H1 (cell line): ENCODE measurements at regions not wholly inside any gene's neighbourhood (a gene's known extent, or its start where the extent isn't known, plus 50 kb on each side); places are given as distances from the start of the nearest gene placed in this dataset.

Experiments used
- CTCF ChIA-PET: fragments of 300-600 bp; sonication (Branson Sonifier 250); formaldehyde crosslinking; loops from one replicate; lab custom pipeline; 2021; ENCODE audit not compliant: partially characterized antibody; lab: Charles Lee
- POLR2A ChIA-PET: fragments of 300-600 bp; sonication (Branson Sonifier 250); formaldehyde crosslinking; loops from one replicate; lab custom pipeline; 2021; ENCODE audit warnings: inconsistent platforms; ENCODE audit not compliant: partially characterized antibody; lab: Charles Lee
- DNase-seq, 2 experiments: peaks; one replicate each; pipeline versions ENCODE4 v3.0.0 to v3.0.0-alpha.2; 2010 to 2022; ENCODE audit warnings: low spot score in 2 of 2, low read depth in 1 of 2, mixed read lengths in 1 of 2
- FAIRE-seq: peaks from 2 replicates; lab custom pipeline; 2011; peaks lifted over from hg19 to GRCh38; lab: Jason Lieb, UNC
- H2AFZ ChIP-seq: 2 replicates; pipeline ENCODE4 v1.8.1; 2012; ENCODE audit warnings: low read length, inconsistent platforms
- H2AK5ac ChIP-seq: 2 replicates; pipeline ENCODE4 v1.6.1; 2013; ENCODE audit warnings: low read depth, low read length
- H2BK120ac ChIP-seq: replicated peaks from 2 replicates; pipeline ENCODE3; 2013; ENCODE audit warnings: low read depth, low read length, inconsistent platforms
- H2BK12ac ChIP-seq: 2 replicates; pipeline ENCODE4 v1.6.1; 2013; ENCODE audit warnings: low read depth, low read length
- H2BK15ac ChIP-seq: 2 replicates; pipeline ENCODE4 v1.6.1; 2013; ENCODE audit warnings: low read length
- H2BK20ac ChIP-seq: 2 replicates; pipeline ENCODE4 v1.6.1; 2013; ENCODE audit warnings: low read length
- H2BK5ac ChIP-seq: 2 replicates; pipeline ENCODE4 v1.6.1; 2013; ENCODE audit warnings: low read depth, low read length
- H3K14ac ChIP-seq: 2 replicates; pipeline ENCODE4 v1.6.1; 2013; ENCODE audit warnings: inconsistent platforms; ENCODE audit not compliant: insufficient read length
- H3K18ac ChIP-seq: 2 replicates; pipeline ENCODE4 v1.6.1; 2013; ENCODE audit warnings: low read length; ENCODE audit errors: extremely low read depth
- H3K23ac ChIP-seq: 2 replicates; pipeline ENCODE4 v1.6.1; 2013; ENCODE audit warnings: inconsistent platforms; ENCODE audit not compliant: insufficient read length
- H3K23me2 ChIP-seq: 2 replicates; pipeline ENCODE4 v1.6.1; 2013; ENCODE audit warnings: low read depth, low read length
- H3K27ac ChIP-seq: 2 replicates; pipeline ENCODE4 v1.6.1; 2011; ENCODE audit warnings: low read depth, low read length, inconsistent platforms
- H3K27me3 ChIP-seq, 4 experiments: replicated peaks in 1 of 4; 1 replicate in 1 of 4; 2 replicates in 3 of 4; pipeline versions ENCODE4 v1.6.1 to v1.8.1; 2011 to 2013; ENCODE audit warnings: low read length in 3 of 4, mild to moderate bottlenecking in 3 of 4, inconsistent platforms in 2 of 4, mixed read lengths in 2 of 4, moderate library complexity in 1 of 4; ENCODE audit not compliant: control insufficient read depth in 3 of 4, insufficient read depth in 3 of 4; ENCODE audit errors: extremely low read depth in 1 of 4
- H3K36me3 ChIP-seq, 4 experiments: 2 replicates each; pipeline versions ENCODE4 v1.6.1 to v1.8.1; 2011 to 2013; ENCODE audit warnings: mild to moderate bottlenecking in 4 of 4, low read length in 3 of 4, moderate library complexity in 2 of 4, control low read depth in 1 of 4, inconsistent platforms in 1 of 4; ENCODE audit not compliant: insufficient read depth in 4 of 4, control insufficient read depth in 2 of 4
- H3K4ac ChIP-seq: replicated peaks from 2 replicates; pipeline ENCODE3; 2013; ENCODE audit warnings: low read length, low read depth, mixed read lengths, inconsistent platforms; ENCODE audit not compliant: insufficient read length
- H3K4me1 ChIP-seq, 4 experiments: replicated peaks in 1 of 4; 1 replicate in 1 of 4; 2 replicates in 3 of 4; pipeline versions ENCODE4 v1.6.1 to v1.8.1; 2011 to 2013; ENCODE audit warnings: low read length in 3 of 4, inconsistent platforms in 2 of 4, mixed read lengths in 1 of 4; ENCODE audit not compliant: insufficient read depth in 4 of 4, control insufficient read depth in 3 of 4
- H3K4me2 ChIP-seq, 2 experiments: 2 replicates each; pipeline versions ENCODE4 v1.6.1 to v1.8.1; 2011 to 2013; ENCODE audit warnings: low read depth in 2 of 2, low read length in 2 of 2, control low read depth in 1 of 2, inconsistent platforms in 1 of 2, mild to moderate bottlenecking in 1 of 2; ENCODE audit not compliant: insufficient read depth in 1 of 2
- H3K4me3 ChIP-seq, 4 experiments: fragments of 200-600, 300-600 bp in 1 of 4; sonication (generic), shearing (Covaris generic), sonication (Bioruptor Twin) in 1 of 4; 2 replicates each; pipeline versions ENCODE4 v1.5.1 to v1.8.1; 2011 to 2016; ENCODE audit warnings: low read length in 4 of 4, low read depth in 3 of 4, control low read depth in 2 of 4, inconsistent platforms in 2 of 4, mild to moderate bottlenecking in 2 of 4, mixed read lengths in 1 of 4, moderate library complexity in 1 of 4; ENCODE audit not compliant: insufficient read depth in 2 of 4; ENCODE audit errors: extremely low read depth in 1 of 4
- H3K56ac ChIP-seq: replicated peaks from 2 replicates; pipeline ENCODE3; 2013; ENCODE audit warnings: low read depth, mild to moderate bottlenecking, mixed read lengths, low read length, inconsistent platforms; ENCODE audit not compliant: insufficient read length
- H3K79me1 ChIP-seq: 2 replicates; pipeline ENCODE4 v1.6.1; 2013; ENCODE audit warnings: low read depth, low read length, control low read depth
- H3K79me2 ChIP-seq, 2 experiments: 2 replicates each; pipeline versions ENCODE4 v1.6.1 to v1.8.1; 2012 to 2013; ENCODE audit warnings: low read length in 2 of 2, mild to moderate bottlenecking in 2 of 2, inconsistent platforms in 1 of 2; ENCODE audit not compliant: insufficient read depth in 2 of 2, control insufficient read depth in 1 of 2
- H3K9ac ChIP-seq, 4 experiments: replicated peaks in 1 of 4; 1 replicate in 1 of 4; 2 replicates in 3 of 4; pipeline versions ENCODE4 v1.6.1 to v1.8.1; 2011 to 2013; ENCODE audit warnings: low read depth in 3 of 4, low read length in 3 of 4, control low read depth in 2 of 4, mild to moderate bottlenecking in 2 of 4, moderate library complexity in 2 of 4, inconsistent platforms in 1 of 4; ENCODE audit errors: extremely low read depth in 1 of 4
- H3K9me3 ChIP-seq, 2 experiments: 2 replicates each; pipeline versions ENCODE4 v1.6.1 to v1.8.1; 2012 to 2013; ENCODE audit warnings: mild to moderate bottlenecking in 2 of 2, moderate library complexity in 2 of 2, control low read depth in 1 of 2, inconsistent platforms in 1 of 2, low read depth in 1 of 2, low read length in 1 of 2, mixed read lengths in 1 of 2; ENCODE audit not compliant: insufficient read depth in 2 of 2
- H4K20me1 ChIP-seq, 2 experiments: replicated peaks in 1 of 2; 2 replicates each; pipeline versions ENCODE3 to v1.8.1; 2011 to 2013; ENCODE audit warnings: inconsistent platforms in 2 of 2, low read length in 2 of 2, mild to moderate bottlenecking in 1 of 2; ENCODE audit not compliant: insufficient read depth in 2 of 2, control insufficient read depth in 1 of 2
- H4K5ac ChIP-seq: 2 replicates; pipeline ENCODE4 v1.6.1; 2013; ENCODE audit warnings: low read length, low read depth, mixed read lengths, inconsistent platforms; ENCODE audit not compliant: insufficient read length
- H4K8ac ChIP-seq: 2 replicates; pipeline ENCODE4 v1.8.0; 2013; ENCODE audit warnings: mild to moderate bottlenecking, moderate library complexity, low read length, inconsistent platforms; ENCODE audit not compliant: insufficient read depth; ENCODE audit errors: extremely low read depth
- H4K91ac ChIP-seq: replicated peaks from 2 replicates; pipeline ENCODE3; 2013; ENCODE audit warnings: low read length, mixed read lengths, inconsistent platforms; ENCODE audit not compliant: insufficient read length
- NRF1 ChIP-seq: IDR thresholded peaks from 2 replicates; pipeline ENCODE4 v1.6.1; 2011; ENCODE audit warnings: mild to moderate bottlenecking, low read depth, low read length, improper control_type of control experiment
- RAD21 ChIP-seq, 2 experiments: IDR thresholded peaks in 1 of 2; conservative IDR thresholded peaks in 1 of 2; 2 replicates each; pipeline ENCODE4 v1.6.1; 2011; ENCODE audit warnings: low read depth in 2 of 2, low read length in 2 of 2, improper control_type of control experiment in 1 of 2, inconsistent platforms in 1 of 2, mild to moderate bottlenecking in 1 of 2, moderate library complexity in 1 of 2

DNA sequence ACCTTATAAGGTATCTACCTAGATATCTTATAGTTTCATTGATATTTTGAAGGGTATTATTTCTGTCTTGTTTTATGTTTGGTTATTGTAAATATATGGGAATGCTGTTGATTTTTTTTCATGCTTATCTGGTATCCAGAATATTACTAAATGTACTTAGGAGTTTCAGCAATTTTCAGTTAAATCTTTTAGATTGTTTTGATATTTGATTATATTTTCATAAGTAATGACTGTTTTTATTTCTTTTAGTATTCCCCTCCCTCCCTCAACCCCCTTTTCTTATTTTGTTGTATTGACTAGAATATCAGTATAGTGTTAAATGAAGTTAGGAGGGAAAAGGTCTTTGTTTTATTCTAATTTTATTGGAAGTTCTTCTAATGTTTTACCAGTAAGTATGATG, 344.4 kb upstream of the PROX1 start:
- POLR2A ChIA-PET: no interaction called here
- no peaks in the 10 kb centered on the region for H3K27me3 ChIP-seq
- no peak overlapping the region for H3K4me2 ChIP-seq
- no peak overlapping the region for H2BK5ac ChIP-seq
- H2BK120ac ChIP-seq: no peak overlapping the region
- no peak overlapping the region for H3K14ac ChIP-seq
- H3K56ac ChIP-seq: no peak overlapping the region
- no peak overlapping the region for H2AFZ ChIP-seq
- H3K23ac ChIP-seq: no peak overlapping the region
- no peak overlapping the region for H4K91ac ChIP-seq
- no peak overlapping the region for H3K18ac ChIP-seq
- TF ChIP-seq RAD21 (IDR thresholded peaks at IDR 0.05 in 1 of 2, conservative IDR thresholded peaks at IDR 0.05 in 1 of 2; ENCODE audit: low read depth in 2 of 2, low read length in 2 of 2) (no peak), NRF1 (no peak)
- H3K79me1 ChIP-seq: no peaks in the 10 kb centered on the region
- CTCF ChIA-PET: no interaction called here
- no peaks in the 10 kb centered on the region for H3K79me2 ChIP-seq
- H2BK20ac ChIP-seq: no peak overlapping the region
- no peaks in the 10 kb centered on the region for H4K20me1 ChIP-seq
- H2BK12ac ChIP-seq: no peak overlapping the region
- H3K4me1 ChIP-seq: no peaks in the 10 kb centered on the region
- no peaks in the 10 kb centered on the region for H3K9me3 ChIP-seq
- DNase-seq (no peak), FAIRE-seq (no peak)
- no peak overlapping the region for H3K9ac ChIP-seq
- no peak overlapping the region for H4K5ac ChIP-seq
- H4K8ac ChIP-seq: no peak overlapping the region
- no peaks in the 10 kb centered on the region for H3K36me3 ChIP-seq
- no peak overlapping the region for H3K27ac ChIP-seq
- no peak overlapping the region for H2AK5ac ChIP-seq
- no peaks in the 10 kb centered on the region for H3K23me2 ChIP-seq
- no peak overlapping the region for H3K4me3 ChIP-seq
- no peak overlapping the region for H3K4ac ChIP-seq
- H2BK15ac ChIP-seq: no peak overlapping the region
